Vagina (tissue), 2 donors: ENCODE measurements at regions not wholly inside any gene's neighbourhood (a gene's known extent, or its start where the extent isn't known, plus 50 kb on each side); places are given as distances from the start of the nearest gene placed in this dataset.

Experiments used
- CTCF ChIP-seq, 3 experiments: fragments of 450-650 bp in 2 of 3; fragments of 200-600 bp in 1 of 3; sonication (generic) in 1 of 3; IDR thresholded peaks; one replicate each; pipeline ENCODE4 v1.5.1; 2017 to 2019; ENCODE audit warnings: antibody characterized with exemption in 3 of 3, mild to moderate bottlenecking in 2 of 3, moderate library complexity in 2 of 3
- POLR2AphosphoS5 ChIP-seq, 2 donors: sonication (generic); formaldehyde crosslinking; IDR thresholded peaks; one replicate each; pipeline ENCODE4 v1.9.0; 2017; ENCODE audit warnings: antibody characterized with exemption in 2 of 2, mild to moderate bottlenecking in 2 of 2, low read depth in 1 of 2; ENCODE audit not compliant: insufficient read depth in 1 of 2

DNA sequence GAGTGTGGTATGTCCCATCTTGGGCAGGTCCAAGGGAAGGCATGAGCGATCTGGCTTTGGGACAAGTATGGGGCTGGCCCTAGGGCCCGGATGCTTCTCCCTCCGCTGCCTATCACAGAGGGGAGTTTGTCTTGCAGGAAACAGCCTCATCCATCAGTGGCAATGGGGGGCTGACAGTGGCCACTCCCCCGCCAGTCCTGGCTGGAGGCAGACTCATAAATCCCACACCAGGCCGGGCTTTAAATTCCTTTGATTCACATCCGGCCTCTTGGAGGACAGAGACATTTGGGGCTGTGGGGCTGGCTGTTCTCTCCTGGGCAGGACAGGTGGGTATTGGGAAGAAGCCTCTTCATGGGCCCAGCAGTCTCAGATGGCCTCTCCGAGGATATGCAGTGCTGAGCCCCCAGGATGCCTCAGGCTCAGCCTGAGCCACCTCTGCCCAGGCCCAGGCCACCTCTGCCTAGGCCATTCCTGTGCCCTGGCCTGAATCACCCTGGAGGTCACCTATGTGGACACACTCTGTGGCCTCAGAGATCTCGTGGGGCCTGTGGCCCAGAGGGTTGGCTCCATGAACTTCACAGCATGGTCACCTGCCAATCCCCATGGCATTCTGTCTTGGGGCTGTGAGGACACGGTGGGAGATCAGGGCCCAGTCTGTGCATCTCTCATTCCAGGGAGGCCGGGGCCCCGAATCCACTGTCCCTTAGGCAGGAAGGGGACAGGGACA is 84.2 kb upstream of the GOLGA6L4 start:
- TF ChIP-seq CTCF (IDR thresholded peaks at IDR 0.05) = no peak
- TF ChIP-seq POLR2AphosphoS5 (IDR thresholded peaks at IDR 0.05; ENCODE audit: insufficient read depth in 1 of 2, low read depth in 1 of 2) = no peak
